ENCODE measurements at regions not wholly inside any gene's neighbourhood (a gene's known extent, or its start where the extent isn't known, plus 50 kb on each side); places are given as distances from the start of the nearest gene placed in this dataset.

DNA sequence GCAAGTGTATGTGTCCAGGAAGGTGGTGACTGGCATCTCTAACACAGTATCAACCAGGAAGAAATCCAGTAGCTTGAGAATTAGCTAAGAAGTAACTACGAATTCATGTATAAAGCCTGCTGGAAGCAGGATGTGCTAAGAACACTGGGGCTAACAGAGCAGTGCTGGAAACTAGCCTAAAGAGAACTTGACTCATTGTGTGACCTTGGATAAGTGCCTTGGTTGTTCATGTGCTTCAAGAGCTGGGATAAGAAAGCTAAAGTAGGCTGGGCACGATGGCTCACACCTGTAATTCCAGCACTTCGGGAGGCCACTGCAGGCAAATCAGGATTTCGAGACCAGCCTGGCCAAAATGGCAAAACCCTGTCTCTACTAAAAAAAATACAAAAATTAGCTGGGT is 186.9 kb downstream of the RRAGC start:
- TF ChIP-seq, protein P1, sequence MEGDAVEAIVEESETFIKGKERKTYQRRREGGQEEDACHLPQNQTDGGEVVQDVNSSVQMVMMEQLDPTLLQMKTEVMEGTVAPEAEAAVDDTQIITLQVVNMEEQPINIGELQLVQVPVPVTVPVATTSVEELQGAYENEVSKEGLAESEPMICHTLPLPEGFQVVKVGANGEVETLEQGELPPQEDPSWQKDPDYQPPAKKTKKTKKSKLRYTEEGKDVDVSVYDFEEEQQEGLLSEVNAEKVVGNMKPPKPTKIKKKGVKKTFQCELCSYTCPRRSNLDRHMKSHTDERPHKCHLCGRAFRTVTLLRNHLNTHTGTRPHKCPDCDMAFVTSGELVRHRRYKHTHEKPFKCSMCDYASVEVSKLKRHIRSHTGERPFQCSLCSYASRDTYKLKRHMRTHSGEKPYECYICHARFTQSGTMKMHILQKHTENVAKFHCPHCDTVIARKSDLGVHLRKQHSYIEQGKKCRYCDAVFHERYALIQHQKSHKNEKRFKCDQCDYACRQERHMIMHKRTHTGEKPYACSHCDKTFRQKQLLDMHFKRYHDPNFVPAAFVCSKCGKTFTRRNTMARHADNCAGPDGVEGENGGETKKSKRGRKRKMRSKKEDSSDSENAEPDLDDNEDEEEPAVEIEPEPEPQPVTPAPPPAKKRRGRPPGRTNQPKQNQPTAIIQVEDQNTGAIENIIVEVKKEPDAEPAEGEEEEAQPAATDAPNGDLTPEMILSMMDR (IDR thresholded peaks at IDR 0.05), result no peak
- no peak for TF ChIP-seq POLR2A (IDR thresholded peaks at IDR 0.05)
